ENCODE measurements at regions not wholly inside any gene's neighbourhood (a gene's known extent, or its start where the extent isn't known, plus 50 kb on each side); places are given as distances from the start of the nearest gene placed in this dataset.

DNA sequence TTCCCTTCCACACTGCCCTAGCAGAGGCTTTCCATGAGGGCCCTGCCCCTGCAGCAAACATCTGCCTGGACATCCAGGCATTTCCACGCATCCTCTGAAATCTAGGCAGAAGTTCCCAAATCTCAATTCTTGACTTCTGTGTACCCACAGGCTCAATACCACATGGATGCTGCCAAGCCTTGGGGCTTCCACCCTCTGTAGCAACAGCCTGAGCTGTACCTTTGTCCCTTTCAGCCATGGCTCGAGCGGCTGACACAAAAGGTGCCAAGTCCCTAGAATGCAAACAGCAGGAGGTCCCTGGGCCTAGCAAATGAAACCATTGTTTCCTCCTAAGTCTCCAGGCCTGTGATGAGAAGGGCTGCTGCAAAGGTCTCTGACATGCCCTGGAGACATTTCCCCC is 744.5 kb upstream of the LINC00305 start:
- no peak for DNase-seq (ENCODE audit: low spot score)
- Mint-ChIP-seq H3K9me3 (peaks cover 42% of the 10 kb centered on the region), H3K27me3 (ENCODE audit: low read depth) (no peaks in the 10 kb centered on the region), H3K36me3 (ENCODE audit: low read depth) (no peaks in the 10 kb centered on the region), H3K4me1 (ENCODE audit: low read depth) (no peaks in the 10 kb centered on the region), H3K27ac (no peak overlapping the region), H3K4me3 (no peak overlapping the region)

DNA sequence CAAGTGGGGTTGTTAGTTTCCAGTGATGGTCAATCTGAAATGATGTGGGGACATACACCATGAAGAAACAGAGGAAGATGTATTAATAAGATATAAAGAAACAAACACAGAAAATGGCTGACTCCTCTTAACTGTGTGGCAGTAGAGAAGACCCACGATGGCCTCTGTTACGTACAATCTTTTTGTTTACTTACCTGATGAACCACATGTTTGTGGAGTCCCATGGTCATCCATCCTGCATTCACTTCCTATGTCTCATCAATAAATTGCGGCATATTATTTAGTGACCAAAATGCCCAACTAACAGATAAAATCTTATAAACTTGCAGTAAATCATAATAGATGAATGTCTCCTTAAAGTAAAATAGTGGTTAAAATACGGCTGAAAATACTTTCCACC is 740.1 kb upstream of the LINC00305 start:
- Mint-ChIP-seq H3K36me3 (ENCODE audit: low read depth) (no peaks in the 10 kb centered on the region), H3K4me3 (no peak overlapping the region), H3K27me3 (ENCODE audit: low read depth) (no peaks in the 10 kb centered on the region), H3K9me3 (peaks cover 32% of the 10 kb centered on the region), H3K27ac (no peak overlapping the region), H3K4me1 (ENCODE audit: low read depth) (no peaks in the 10 kb centered on the region)
- no peak for DNase-seq (ENCODE audit: low spot score)

DNA sequence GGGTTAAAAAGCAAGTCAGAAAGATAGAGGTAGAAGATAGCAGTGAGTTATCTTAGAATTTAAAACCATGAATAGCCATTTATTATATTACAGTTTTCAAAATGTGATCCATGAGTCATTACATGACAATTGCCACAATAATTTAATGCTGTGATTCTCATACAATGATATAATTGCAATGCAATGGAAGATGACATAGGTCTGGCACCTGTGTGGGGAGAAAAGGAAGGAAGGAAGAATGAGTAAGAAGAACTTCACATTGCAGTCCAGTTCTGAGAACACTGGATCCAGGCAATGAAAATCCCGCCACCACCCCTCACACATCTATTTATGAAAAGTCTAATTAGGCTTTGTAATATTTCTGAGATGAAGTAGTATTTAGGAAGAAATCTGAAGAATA is 738.1 kb upstream of the LINC00305 start:
- Mint-ChIP-seq H3K4me1 (ENCODE audit: low read depth) (no peaks in the 10 kb centered on the region), H3K27me3 (ENCODE audit: low read depth) (no peaks in the 10 kb centered on the region), H3K36me3 (ENCODE audit: low read depth) (no peaks in the 10 kb centered on the region), H3K27ac (no peak overlapping the region), H3K4me3 (no peak overlapping the region), H3K9me3 (peaks cover 31% of the 10 kb centered on the region)
- no peak for DNase-seq (ENCODE audit: low spot score)

DNA sequence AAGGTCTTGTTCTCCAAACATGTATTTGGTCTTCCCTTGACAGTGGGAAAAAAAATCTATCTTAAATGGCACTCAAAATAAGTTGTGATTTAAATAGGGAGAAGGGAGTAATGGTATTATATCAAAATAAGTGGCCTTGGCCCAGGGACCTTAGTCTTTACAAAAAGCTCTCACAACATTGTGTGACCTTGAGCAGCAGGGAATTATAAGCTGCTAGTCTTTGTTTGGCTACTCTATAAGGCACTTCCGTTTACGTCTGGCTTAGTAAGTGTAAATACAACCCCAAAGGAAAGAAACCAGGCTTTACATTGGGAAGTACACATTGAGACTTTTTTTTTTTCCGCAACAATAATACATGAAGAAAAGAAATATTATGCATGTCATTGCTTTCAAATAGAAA is 734.0 kb upstream of the LINC00305 start:
- H3K4me3 Mint-ChIP-seq: no peak overlapping the region

DNA sequence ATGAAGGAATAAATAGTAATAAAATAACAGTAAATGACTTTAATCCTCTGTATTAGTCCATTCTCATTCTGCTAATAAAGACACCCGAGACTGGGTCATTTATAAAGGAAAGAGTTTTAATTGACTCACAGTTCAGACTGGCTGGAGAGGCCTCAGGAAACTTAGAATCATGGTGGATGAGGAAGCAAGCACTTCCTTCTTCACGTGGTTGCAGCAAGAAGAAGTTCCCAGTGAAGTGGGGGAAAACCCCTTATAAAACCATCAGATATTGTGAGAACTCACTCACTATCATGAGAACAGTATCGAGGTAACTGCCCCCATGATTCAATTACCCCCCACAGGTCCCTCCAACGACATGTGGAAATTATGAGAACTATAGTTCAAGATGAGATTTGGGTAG is 727.9 kb upstream of the LINC00305 start:
- Mint-ChIP-seq H3K4me3 (no peak overlapping the region), H3K27ac (no peak overlapping the region), H3K9me3 (peaks cover 24% of the 10 kb centered on the region), H3K4me1 (ENCODE audit: low read depth) (no peaks in the 10 kb centered on the region), H3K27me3 (ENCODE audit: low read depth) (no peaks in the 10 kb centered on the region), H3K36me3 (ENCODE audit: low read depth) (no peaks in the 10 kb centered on the region)
- DNase-seq (ENCODE audit: low spot score): no peak

More for the DNA sequence above, 734.0 kb upstream of the LINC00305 start:
- Mint-ChIP-seq H3K9me3 (peaks cover 30% of the 10 kb centered on the region), H3K27ac (no peak overlapping the region), H3K27me3 (ENCODE audit: low read depth) (no peaks in the 10 kb centered on the region), H3K4me1 (ENCODE audit: low read depth) (no peaks in the 10 kb centered on the region), H3K36me3 (ENCODE audit: low read depth) (no peaks in the 10 kb centered on the region)
- no peak for DNase-seq (ENCODE audit: low spot score)

DNA sequence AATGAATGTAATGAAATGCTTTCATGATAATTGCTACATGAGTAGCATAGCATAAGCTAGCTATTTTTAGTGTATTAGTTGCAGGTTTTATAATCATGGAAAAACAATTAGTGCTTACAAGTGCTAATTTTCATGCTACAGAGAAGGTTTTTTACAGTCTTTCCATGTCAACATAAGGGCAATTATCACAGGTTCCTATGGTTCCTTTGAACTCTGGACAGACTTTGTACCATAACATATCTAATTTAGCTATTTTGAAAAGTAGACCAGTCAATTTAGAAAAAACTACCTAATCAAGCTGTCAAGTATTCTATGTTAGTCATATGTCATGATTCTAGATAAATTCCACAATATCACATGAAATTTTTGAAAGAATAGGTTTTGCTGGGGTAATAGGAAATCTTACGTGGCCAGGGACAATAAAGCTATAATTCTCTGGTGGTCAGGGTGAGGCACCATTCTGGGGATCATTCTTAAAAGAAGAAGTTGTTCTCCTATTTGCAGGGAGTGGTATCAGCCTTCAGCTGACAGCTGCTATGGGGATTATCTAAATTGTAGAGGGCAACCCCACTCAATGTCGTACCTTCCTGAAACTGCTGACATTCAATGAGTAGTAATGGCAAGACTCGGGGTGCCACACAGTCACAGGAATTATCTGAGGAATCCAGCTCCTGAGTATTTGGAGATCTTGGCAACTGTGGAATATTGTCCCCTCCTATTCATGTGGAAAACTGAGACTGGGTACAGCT is 724.0 kb upstream of the LINC00305 start:
- H3K27ac Mint-ChIP-seq: no peak overlapping the region
- peaks cover 39% of the 10 kb centered on the region for H3K9me3 Mint-ChIP-seq
- DNase-seq (ENCODE audit: low spot score): no peak

DNA sequence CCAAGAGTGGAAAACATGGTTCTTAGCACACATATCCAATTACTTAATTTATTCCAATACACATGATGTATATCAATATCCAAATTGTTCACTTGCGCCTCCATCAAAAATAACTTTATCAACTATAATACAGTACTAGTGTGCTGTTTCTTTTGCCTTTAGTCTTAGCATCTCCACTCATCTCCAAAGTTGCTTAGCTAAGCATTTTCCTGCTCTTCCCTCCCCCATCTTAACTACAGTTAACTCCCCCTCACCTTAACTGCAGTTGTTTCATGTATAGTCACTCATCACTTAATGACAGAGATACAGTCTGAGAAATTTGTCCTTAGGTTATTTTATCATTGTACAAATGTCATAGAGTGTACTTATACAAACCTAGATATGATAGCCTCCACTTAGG is 705.2 kb upstream of the LINC00305 start:
- H3K4me1 Mint-ChIP-seq (ENCODE audit: low read depth): no peaks in the 10 kb centered on the region
- no peak overlapping the region for H3K27ac Mint-ChIP-seq
- H3K9me3 Mint-ChIP-seq: peaks cover 45% of the 10 kb centered on the region
- H3K36me3 Mint-ChIP-seq (ENCODE audit: low read depth): no peaks in the 10 kb centered on the region
- H3K27me3 Mint-ChIP-seq (ENCODE audit: low read depth): no peaks in the 10 kb centered on the region
- H3K4me3 Mint-ChIP-seq: no peak overlapping the region
- no peak for DNase-seq (ENCODE audit: low spot score)

More for the DNA sequence above, 724.0 kb upstream of the LINC00305 start:
- Mint-ChIP-seq H3K4me1 (ENCODE audit: low read depth) (no peaks in the 10 kb centered on the region), H3K4me3 (no peak overlapping the region), H3K36me3 (ENCODE audit: low read depth) (no peaks in the 10 kb centered on the region), H3K27me3 (ENCODE audit: low read depth) (no peaks in the 10 kb centered on the region)

DNA sequence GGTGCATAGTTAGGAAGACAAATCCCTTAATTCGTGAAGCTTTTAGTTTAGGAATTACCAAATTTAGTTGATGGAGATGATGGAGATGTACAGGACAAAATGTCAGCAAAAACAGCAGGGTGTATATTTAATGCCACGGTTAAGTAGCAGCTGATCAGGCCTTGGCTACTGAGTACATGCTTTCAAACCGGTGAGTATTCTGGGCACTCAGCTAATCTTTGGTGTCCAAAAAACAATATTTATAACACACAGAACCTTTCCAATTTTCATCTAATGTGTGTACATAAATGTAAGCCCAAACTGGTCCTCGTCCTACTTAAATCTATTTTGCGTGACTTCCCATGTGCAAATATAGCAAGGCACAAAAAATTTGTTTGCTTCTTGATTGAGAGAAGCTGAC is 703.4 kb upstream of the LINC00305 start:
- Mint-ChIP-seq H3K27ac (no peak overlapping the region), H3K4me3 (no peak overlapping the region), H3K27me3 (ENCODE audit: low read depth) (no peaks in the 10 kb centered on the region), H3K4me1 (ENCODE audit: low read depth) (no peaks in the 10 kb centered on the region), H3K36me3 (ENCODE audit: low read depth) (no peaks in the 10 kb centered on the region), H3K9me3 (peaks cover 39% of the 10 kb centered on the region)
- no peak for DNase-seq (ENCODE audit: low spot score)

DNA sequence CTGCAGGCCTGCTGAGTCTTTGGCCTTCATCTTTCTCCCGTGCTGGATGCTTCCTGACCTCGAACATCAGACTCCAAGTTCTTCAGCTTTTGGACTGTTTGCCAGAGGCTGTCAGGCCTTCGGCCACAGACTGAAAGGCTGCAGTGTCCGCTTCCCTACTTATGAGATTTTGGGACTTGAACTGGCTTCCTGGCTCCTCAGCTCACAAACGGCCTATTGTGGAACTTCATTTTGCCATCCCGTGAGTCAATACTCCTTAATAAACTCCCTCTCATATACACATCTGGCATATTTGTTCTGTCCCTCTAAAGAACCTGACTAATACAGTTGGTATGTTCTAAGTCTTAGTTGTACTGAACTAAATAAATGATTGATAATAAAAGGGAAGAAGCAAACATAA is 702.8 kb upstream of the LINC00305 start:
- Mint-ChIP-seq H3K27me3 (ENCODE audit: low read depth) (no peaks in the 10 kb centered on the region), H3K9me3 (peaks cover 43% of the 10 kb centered on the region), H3K4me3 (no peak overlapping the region), H3K4me1 (ENCODE audit: low read depth) (no peaks in the 10 kb centered on the region), H3K36me3 (ENCODE audit: low read depth) (no peaks in the 10 kb centered on the region), H3K27ac (no peak overlapping the region)
- DNase-seq (ENCODE audit: low spot score): no peak

DNA sequence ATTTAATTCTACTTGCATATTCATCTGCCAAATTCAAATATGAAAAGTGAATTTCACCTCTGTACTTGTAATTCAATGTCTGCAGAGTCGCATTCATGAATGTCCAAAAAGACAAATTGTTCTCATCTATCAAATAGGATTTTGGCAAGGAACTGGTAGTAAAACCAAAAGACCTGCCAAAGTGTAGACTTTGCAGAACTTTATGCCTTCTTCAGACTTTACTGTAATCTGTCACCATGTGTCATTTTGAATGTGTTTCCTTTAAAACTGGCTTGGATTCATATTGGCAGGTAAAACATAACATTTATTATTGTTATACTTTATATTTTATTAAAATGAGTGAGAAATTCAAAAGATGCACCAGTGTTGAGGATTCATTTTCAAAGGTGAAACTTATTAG is 701.9 kb upstream of the LINC00305 start:
- no peak overlapping the region for H3K27ac Mint-ChIP-seq
- H3K36me3 Mint-ChIP-seq (ENCODE audit: low read depth): no peaks in the 10 kb centered on the region
- no peaks in the 10 kb centered on the region for H3K4me1 Mint-ChIP-seq (ENCODE audit: low read depth)
- H3K9me3 Mint-ChIP-seq: peaks cover 44% of the 10 kb centered on the region
- DNase-seq (ENCODE audit: low spot score): no peak
- H3K4me3 Mint-ChIP-seq: no peak overlapping the region
- H3K27me3 Mint-ChIP-seq (ENCODE audit: low read depth): no peaks in the 10 kb centered on the region

DNA sequence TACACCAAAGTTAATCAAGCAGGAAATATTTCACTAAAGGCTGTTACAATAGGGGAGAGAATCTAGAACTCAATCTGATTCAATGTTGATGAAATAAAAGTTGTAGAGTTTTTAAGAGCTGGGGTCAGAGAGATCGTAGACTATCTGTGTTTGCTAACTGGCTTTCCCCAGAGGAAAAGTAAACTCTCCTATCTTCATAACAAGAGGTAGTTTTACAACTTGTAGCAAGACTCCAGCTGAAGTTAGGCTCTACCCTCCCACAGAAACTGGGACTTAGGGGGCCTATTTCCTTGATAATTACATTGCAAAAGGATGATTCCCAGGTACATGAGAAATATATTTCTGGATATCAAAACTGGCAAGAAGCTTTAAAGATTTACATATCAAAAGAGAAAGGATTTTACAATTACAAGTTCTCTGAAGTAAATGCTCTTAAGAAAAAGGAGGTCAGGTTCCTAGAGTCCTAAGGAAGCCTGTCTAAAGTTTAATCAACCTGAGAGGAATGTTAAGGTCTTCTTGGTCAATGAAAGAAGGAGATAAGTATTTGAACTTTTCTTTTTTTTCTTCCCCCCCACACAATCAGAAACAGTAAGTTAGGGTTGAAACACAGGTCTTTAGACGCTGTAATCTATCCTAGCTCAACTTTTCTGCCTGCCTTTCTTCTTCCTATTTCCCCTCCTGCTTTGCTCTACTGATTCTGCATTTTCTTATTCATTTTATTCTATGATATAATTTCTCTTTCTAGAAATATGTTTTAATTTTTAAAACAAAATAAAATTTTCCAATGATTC is 692.2 kb upstream of the LINC00305 start:
- no peaks in the 10 kb centered on the region for H3K4me1 Mint-ChIP-seq (ENCODE audit: low read depth)
- no peak overlapping the region for H3K27ac Mint-ChIP-seq
- no peaks in the 10 kb centered on the region for H3K27me3 Mint-ChIP-seq (ENCODE audit: low read depth)
- no peak overlapping the region for H3K4me3 Mint-ChIP-seq
- DNase-seq (ENCODE audit: low spot score): no peak
- H3K36me3 Mint-ChIP-seq (ENCODE audit: low read depth): no peaks in the 10 kb centered on the region
- peaks cover 16% of the 10 kb centered on the region for H3K9me3 Mint-ChIP-seq

DNA sequence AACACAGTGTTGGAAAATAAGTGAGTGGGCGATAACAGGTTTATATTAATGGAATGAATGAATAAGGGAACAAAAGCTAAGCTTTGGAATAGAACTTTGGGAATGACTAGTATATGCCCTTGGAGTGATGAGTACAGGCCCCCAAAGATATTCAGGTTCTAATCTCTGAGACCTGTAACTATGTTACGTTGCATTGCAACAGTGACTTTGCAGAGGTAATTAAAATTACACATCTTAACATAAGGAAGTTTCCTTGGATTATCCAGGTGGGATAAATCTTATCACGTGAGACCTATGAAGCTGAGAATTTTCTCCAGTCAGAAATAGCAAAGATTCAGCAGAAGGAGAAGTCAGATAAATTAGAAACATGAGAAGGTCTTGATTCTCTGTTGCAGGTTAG is 661.5 kb upstream of the LINC00305 start:
- Mint-ChIP-seq H3K4me3 (no peak overlapping the region), H3K27ac (no peak overlapping the region), H3K27me3 (ENCODE audit: low read depth) (no peaks in the 10 kb centered on the region), H3K4me1 (ENCODE audit: low read depth) (no peaks in the 10 kb centered on the region), H3K36me3 (ENCODE audit: low read depth) (no peaks in the 10 kb centered on the region), H3K9me3 (peaks cover 40% of the 10 kb centered on the region)
- DNase-seq (ENCODE audit: low spot score): no peak

DNA sequence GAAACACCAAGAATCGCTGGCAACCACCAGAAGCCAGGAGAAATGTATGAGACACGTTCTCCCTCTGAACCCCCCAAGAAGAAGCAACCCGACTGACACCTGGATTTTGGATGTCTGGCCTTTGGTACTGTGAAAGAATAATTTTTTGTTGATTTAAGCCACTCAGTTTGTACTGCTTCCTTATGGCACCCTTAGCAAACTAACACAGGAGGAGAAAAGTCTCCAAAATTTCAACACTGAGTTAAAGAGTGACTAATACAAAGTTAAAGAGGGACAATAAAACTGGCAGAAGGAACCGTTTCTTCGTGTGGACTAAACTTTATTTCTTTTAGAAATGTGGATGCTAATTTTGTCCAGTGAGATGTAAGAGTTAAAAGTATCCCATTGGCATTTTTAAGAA is 660.9 kb upstream of the LINC00305 start:
- Mint-ChIP-seq H3K27me3 (ENCODE audit: low read depth) (no peaks in the 10 kb centered on the region), H3K36me3 (ENCODE audit: low read depth) (no peaks in the 10 kb centered on the region), H3K27ac (no peak overlapping the region), H3K9me3 (peaks cover 35% of the 10 kb centered on the region), H3K4me3 (no peak overlapping the region), H3K4me1 (ENCODE audit: low read depth) (no peaks in the 10 kb centered on the region)
- no peak for DNase-seq (ENCODE audit: low spot score)

DNA sequence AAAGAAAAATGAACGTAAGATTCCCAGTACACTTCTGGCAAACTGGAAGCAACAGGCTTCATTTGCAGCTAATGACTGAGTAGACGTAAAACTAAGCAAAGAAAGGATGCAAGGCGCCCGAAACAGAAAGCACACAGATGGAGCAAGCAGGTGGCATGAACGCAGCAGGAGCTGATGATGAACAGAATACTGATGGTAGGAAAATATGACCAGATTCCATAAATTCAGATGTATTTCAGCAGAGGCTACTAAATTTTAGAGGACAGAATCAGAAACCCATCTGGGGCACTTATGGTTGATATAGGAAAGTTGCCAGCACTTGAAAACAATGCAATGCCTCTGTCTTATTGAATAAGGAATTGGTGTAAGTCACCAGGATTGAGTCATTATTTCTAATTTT is 658.7 kb upstream of the LINC00305 start:
- Mint-ChIP-seq H3K4me3 (no peak overlapping the region), H3K27me3 (ENCODE audit: low read depth) (no peaks in the 10 kb centered on the region), H3K4me1 (ENCODE audit: low read depth) (no peaks in the 10 kb centered on the region), H3K36me3 (ENCODE audit: low read depth) (no peaks in the 10 kb centered on the region), H3K27ac (no peak overlapping the region), H3K9me3 (peaks cover 28% of the 10 kb centered on the region)
- no peak for DNase-seq (ENCODE audit: low spot score)

Measured in T-helper 2 cell treated with Interferon-gamma antibody and Interleukin-4, amounts not matched to agents 5 μg/mL and 100 μg/mL, for 36 hours (primary cell).